ENCODE measurements at regions not wholly inside any gene's neighbourhood (a gene's known extent, or its start where the extent isn't known, plus 50 kb on each side); places are given as distances from the start of the nearest gene placed in this dataset.

DNA sequence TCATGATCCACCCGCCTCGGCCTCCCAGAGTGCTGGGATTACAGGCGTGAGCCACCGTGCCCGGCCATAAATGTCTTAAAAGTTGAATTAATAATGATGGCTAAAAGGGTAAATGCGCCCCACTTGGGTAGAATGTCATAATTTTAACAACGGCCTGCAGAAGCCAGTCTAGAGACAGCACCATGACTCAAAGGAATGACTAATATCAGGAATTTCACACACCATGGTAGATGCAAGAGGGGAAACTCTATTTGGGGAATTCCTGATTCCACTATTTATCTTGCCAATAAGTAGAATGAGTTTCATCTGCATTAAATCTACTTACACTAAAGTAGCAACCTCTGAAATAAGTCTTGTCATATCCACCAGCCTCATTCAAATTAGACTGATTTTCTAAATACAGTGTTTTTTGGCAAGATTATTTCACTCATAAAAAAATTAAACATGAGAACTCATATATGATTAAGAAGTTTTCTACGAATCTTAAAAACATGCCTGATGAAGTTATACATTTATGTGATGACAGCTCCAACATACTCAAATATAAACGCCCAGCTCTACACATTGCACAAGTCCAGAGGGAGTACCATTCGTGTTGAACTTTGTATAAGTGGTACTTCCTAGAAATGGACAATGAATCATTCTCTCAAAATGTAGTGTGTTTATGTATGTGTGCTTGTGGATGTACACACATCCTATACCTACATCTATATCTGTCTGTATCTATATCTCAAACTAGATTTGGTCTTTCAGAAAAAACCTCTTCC, 309.7 kb downstream of the IRS1 start:
- TF ChIP-seq, protein P1, sequence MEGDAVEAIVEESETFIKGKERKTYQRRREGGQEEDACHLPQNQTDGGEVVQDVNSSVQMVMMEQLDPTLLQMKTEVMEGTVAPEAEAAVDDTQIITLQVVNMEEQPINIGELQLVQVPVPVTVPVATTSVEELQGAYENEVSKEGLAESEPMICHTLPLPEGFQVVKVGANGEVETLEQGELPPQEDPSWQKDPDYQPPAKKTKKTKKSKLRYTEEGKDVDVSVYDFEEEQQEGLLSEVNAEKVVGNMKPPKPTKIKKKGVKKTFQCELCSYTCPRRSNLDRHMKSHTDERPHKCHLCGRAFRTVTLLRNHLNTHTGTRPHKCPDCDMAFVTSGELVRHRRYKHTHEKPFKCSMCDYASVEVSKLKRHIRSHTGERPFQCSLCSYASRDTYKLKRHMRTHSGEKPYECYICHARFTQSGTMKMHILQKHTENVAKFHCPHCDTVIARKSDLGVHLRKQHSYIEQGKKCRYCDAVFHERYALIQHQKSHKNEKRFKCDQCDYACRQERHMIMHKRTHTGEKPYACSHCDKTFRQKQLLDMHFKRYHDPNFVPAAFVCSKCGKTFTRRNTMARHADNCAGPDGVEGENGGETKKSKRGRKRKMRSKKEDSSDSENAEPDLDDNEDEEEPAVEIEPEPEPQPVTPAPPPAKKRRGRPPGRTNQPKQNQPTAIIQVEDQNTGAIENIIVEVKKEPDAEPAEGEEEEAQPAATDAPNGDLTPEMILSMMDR (conservative IDR thresholded peaks at IDR 0.05; ENCODE audit: low read depth in 2 of 2) = no peak
- TF ChIP-seq EZH2 (IDR thresholded peaks at IDR 0.05; ENCODE audit: low read depth, unreplicated experiment) (no peak), CREB1 (CRISPR knock-in tag; IDR thresholded peaks at IDR 0.05; ENCODE audit: low read depth) (no peak), POLR2AphosphoS5 (IDR thresholded peaks at IDR 0.05; ENCODE audit: low read depth) (no peak), NANOG (IDR thresholded peaks at IDR 0.05; ENCODE audit: borderline replicate concordance) (no peak), JUNB (IDR thresholded peaks at IDR 0.05; ENCODE audit: unreplicated experiment) (no peak), EZH2phosphoT487 (IDR thresholded peaks at IDR 0.05; ENCODE audit: unreplicated experiment) (no peak), ZNF331 (CRISPR knock-in tag; IDR thresholded peaks at IDR 0.05; ENCODE audit: low read depth) (no peak)
- TF ChIP-seq, protein P2, sequence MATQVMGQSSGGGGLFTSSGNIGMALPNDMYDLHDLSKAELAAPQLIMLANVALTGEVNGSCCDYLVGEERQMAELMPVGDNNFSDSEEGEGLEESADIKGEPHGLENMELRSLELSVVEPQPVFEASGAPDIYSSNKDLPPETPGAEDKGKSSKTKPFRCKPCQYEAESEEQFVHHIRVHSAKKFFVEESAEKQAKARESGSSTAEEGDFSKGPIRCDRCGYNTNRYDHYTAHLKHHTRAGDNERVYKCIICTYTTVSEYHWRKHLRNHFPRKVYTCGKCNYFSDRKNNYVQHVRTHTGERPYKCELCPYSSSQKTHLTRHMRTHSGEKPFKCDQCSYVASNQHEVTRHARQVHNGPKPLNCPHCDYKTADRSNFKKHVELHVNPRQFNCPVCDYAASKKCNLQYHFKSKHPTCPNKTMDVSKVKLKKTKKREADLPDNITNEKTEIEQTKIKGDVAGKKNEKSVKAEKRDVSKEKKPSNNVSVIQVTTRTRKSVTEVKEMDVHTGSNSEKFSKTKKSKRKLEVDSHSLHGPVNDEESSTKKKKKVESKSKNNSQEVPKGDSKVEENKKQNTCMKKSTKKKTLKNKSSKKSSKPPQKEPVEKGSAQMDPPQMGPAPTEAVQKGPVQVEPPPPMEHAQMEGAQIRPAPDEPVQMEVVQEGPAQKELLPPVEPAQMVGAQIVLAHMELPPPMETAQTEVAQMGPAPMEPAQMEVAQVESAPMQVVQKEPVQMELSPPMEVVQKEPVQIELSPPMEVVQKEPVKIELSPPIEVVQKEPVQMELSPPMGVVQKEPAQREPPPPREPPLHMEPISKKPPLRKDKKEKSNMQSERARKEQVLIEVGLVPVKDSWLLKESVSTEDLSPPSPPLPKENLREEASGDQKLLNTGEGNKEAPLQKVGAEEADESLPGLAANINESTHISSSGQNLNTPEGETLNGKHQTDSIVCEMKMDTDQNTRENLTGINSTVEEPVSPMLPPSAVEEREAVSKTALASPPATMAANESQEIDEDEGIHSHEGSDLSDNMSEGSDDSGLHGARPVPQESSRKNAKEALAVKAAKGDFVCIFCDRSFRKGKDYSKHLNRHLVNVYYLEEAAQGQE (IDR thresholded peaks at IDR 0.05; ENCODE audit: unreplicated experiment) = no peak
